Activated naive CD4-positive, alpha-beta T cell treated with anti-CD3 and anti-CD28 coated beads, Interleukin-2, amount 50 U/mL, for 72 hours (primary cell): ENCODE measurements at regions not wholly inside any gene's neighbourhood (a gene's known extent, or its start where the extent isn't known, plus 50 kb on each side); places are given as distances from the start of the nearest gene placed in this dataset.

Experiments used
- ATAC-seq, 2 donors: fragments of 150-1000 bp; cut with Tn5 transposase; 2 replicates each; pipeline ENCODE4 v1.10.0; 2021; ENCODE audit warnings: mild to moderate bottlenecking in 2 of 2, moderate library complexity in 2 of 2
- DNase-seq, 2 donors: peaks; one replicate each; pipeline ENCODE4 v3.0.0; 2021 to 2022; ENCODE audit warnings: low spot score in 2 of 2
- H3K27ac Mint-ChIP-seq, 2 donors: one replicate each; pipeline ENCODE4 v1.8.0; 2022; ENCODE audit warnings: mild to moderate bottlenecking in 2 of 2, mixed read lengths in 2 of 2
- H3K36me3 Mint-ChIP-seq, 2 donors: one replicate each; pipeline ENCODE4 v1.8.0; 2022; ENCODE audit warnings: mixed read lengths in 2 of 2
- H3K9me3 Mint-ChIP-seq, 2 donors: one replicate each; pipeline ENCODE4 v1.8.0; 2022; ENCODE audit warnings: mixed read lengths in 2 of 2

DNA sequence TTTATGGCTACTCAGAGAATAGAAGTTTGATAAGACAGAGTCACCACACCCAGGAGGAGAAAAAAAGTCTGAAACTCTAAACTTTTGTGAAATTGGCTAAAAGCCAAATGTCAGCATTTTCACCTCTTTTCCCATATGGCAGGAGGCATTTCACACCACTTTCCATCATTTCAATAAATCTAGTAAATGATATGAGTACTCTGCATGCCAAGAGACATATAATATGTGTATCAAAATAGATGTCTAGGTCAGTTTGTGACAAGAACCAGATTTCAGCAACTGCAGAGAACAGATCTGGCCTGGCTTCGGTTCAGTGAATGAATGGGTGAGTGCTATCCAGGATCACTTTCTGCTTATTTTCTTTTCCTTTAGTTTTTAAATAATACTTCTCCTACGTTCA, 470.8 kb downstream of the ENC1 start:
- Mint-ChIP-seq H3K9me3 (no peaks in the 10 kb centered on the region), H3K36me3 (no peaks in the 10 kb centered on the region), H3K27ac (no peak overlapping the region)
- no peak for DNase-seq
- ATAC-seq, result no peak

DNA sequence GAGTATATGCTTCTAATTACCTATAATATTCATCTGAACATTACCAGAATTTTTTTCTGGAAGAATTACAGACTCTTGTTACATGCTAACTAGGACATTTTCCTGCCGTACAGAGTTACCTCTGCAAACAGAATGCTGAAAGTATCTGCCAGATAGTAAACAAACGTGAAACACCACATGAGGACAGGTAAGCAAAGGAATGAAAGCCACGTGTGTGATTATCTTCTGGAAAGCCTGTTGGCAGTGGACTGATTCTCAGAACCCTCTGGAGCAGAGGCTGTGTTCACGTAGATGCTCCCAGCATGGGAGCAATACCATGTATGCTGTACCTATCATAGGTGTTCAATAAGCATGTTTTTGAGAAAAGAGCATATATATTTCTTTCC, 472.6 kb downstream of the ENC1 start:
- ATAC-seq (no peak), DNase-seq (no peak)
- H3K9me3 Mint-ChIP-seq, result no peaks in the 10 kb centered on the region
- H3K27ac Mint-ChIP-seq, result no peak overlapping the region
- H3K36me3 Mint-ChIP-seq, result no peaks in the 10 kb centered on the region

DNA sequence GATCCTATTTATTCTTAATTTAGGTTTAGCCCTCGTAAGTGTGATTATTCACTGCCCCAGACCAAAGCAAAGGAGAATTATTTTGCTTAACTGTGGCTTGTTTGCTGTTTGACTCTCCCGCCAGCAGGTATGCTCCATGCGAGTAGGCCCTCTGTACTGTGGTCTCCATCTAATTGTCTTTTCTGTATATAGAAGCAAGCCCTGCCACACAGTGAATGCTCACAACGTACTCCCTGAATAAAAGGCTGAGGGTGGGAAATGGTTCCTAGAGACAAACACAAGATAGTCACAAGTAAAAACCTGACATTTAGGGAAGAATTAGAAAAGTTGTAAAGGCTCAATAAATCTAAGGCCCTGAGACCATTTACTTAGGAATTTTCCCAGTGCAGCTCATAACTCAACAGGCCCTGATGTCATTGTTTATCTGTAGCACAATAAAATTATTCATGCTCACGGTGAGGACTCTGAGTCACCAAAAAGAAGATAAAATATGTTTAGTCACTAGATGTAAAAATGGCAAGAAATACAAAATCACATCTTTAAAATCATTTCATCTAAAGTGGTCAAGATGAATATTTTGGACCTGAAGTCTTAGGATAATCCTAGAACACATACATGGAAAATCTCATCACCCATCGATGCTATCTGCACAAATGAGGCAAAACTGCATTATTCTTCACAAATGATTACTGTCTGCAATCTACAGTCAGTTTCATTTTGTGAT, 473.2 kb downstream of the ENC1 start:
- no peak overlapping the region for H3K27ac Mint-ChIP-seq
- no peak for DNase-seq
- no peaks in the 10 kb centered on the region for H3K36me3 Mint-ChIP-seq
- no peaks in the 10 kb centered on the region for H3K9me3 Mint-ChIP-seq
- ATAC-seq, result no peak

DNA sequence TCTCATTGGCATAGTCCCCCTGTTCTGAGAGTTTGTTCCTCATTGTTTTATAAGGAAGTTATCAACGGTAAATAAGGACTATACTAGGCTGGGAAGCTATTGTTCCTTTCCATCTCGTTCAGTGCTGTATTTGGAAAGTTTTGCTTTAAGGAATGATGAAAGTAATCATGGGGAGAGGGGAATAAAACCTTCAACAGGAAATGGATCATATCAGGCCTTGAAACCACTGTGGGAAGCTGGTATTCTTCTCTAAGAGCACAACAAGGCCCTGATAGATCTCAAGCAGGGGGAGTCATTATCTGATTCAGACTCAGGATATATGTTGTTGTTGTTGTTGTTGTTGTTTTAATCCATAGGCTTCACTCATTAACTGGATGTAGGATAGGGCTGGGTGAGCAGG, 474.5 kb downstream of the ENC1 start:
- ATAC-seq (no peak), DNase-seq (no peak)
- Mint-ChIP-seq H3K9me3 (no peaks in the 10 kb centered on the region), H3K27ac (no peak overlapping the region), H3K36me3 (no peaks in the 10 kb centered on the region)

DNA sequence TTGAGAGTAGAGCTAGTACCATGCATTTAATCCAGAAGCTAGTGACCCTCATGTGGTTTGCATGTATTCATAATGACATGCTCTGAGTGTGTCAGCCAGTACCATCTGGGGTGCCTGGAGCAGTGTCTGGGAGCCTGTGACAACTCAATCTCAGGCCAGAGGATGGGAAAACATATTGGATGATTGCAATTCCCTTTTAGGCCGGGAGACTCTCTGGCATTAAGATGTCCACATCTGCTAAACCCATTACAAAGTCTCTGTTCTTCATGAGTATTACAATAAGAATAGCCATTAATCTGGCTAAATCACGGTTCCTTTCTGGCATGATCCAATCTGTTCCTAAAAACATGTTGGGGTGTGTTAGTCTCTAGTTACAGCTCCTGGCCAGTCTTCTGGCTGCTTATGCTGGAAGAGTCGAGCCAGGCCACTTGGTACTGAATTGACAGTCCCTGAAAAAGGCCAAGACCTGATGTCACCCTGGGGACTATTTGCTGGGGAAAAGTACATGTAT, 475.7 kb downstream of the ENC1 start:
- no peak for DNase-seq
- Mint-ChIP-seq H3K36me3 (no peaks in the 10 kb centered on the region), H3K9me3 (no peaks in the 10 kb centered on the region), H3K27ac (no peak overlapping the region)
- ATAC-seq, result no peak

DNA sequence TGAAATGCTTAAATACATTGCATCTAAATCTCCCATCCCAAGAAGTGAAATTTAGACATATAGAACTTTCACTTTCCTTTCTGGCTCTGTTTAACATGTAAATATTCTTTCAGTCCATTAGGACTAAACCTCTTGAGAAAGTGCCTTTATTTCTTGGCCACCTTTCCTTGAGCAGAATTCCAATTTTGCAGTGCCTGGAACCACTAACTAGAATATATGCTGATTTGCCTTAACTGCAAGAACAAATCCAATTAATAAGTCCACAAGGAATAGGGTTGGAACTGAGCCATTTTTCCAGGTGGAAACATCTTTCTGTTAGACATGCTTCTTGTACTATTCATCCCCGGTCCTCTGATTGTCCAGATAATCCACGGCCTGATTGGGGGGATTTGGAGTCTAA, 478.0 kb downstream of the ENC1 start:
- ATAC-seq (no peak), DNase-seq (no peak)
- H3K9me3 Mint-ChIP-seq, result no peaks in the 10 kb centered on the region
- no peaks in the 10 kb centered on the region for H3K36me3 Mint-ChIP-seq
- no peak overlapping the region for H3K27ac Mint-ChIP-seq

DNA sequence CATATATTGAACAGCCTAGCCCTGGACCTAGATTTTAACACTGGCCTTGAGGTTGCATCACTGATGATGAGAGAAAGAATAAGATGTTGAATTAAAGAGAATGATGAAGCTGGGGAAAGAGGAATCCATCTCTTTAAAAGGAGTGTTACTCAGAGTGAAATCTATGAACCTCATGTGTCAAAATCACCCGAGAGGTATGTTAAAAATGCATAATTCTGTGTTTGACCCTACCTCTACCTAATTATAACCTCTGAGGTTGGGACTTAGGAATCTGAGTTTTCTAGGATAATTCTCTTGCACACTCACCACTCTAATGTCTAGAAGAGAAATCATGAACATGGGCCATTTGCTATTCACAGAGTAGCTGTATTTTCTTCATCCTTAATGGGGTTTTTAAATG, 479.4 kb downstream of the ENC1 start:
- Mint-ChIP-seq H3K36me3 (no peaks in the 10 kb centered on the region), H3K27ac (no peak overlapping the region), H3K9me3 (no peaks in the 10 kb centered on the region)
- no peak for ATAC-seq
- no peak for DNase-seq

DNA sequence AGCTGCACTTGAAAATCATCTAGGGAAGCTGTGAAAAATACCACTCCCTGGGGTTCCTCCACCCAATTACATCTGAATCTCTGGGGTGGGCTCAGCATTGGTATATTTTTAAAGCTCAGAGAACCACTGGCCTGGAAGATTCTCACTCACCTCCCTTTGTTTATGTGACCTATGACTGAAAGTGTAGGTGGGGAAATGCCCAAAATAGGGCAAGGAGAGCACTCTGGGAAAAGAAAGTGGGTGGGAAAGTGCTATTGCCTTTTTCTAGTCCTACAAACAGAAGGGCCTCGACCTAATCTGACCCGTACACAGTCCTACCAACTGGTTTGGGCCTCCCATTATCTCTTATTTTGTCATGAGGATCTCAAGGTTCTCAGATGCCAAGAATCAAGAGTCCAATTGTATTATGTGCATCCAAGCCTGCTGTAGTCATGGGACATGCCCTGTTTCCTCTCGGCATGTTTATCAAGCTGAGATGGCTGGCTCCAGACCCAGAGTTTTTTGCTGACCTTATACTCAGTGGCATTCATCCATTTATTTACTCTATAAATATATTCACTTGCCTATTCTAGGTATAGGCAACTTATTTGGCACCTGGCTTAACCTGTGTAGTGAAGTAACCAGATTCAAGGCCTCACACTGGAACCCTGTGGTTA, 483.7 kb downstream of the ENC1 start:
- no peak for DNase-seq
- ATAC-seq, result no peak
- Mint-ChIP-seq H3K27ac (no peak overlapping the region), H3K36me3 (no peaks in the 10 kb centered on the region), H3K9me3 (no peaks in the 10 kb centered on the region)

DNA sequence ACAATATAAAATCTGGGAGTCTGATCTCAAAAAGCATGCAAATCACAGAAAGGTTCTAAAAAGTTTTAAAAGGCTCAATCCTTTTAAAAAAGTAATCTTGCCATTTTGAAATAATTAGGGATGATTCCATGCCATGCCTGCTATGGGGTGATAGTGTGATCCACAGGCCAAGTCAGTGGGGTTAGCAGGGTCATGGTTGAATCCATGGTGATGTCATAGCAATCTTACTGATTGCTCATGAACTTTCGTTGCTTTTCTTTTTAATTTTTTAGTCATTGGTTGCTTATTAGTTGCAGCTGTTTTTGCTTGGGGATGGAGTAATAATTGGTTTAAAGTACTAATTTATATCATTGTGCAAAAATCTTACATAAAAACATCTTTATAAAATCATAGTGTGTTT, 485.0 kb downstream of the ENC1 start:
- Mint-ChIP-seq H3K9me3 (peaks cover 0 to under 1% of the 10 kb centered on the region in 2 donors), H3K36me3 (no peaks in the 10 kb centered on the region), H3K27ac (no peak overlapping the region)
- no peak for ATAC-seq
- no peak for DNase-seq

DNA sequence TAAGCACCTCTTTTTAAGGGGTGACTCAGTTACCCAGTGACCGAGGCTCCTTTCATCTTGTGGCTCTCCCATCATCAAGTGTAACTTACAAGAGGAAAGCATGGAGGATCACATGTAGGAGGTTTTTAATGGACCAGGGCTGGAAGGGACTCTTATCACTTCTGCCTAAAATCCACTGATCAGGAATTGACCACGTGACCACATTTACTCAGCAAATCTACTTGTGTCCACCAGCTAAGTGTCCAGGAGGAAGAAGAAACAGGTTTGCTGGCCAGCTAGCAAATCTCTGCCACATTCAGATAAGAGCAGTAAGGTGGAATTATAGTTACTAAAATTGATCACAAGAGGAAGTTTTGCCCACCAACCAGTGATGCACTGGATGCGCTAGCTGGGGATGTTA, 486.0 kb downstream of the ENC1 start:
- Mint-ChIP-seq H3K27ac (no peak overlapping the region), H3K9me3 (peaks cover 0 to 3% of the 10 kb centered on the region in 2 donors), H3K36me3 (no peaks in the 10 kb centered on the region)
- DNase-seq (no peak), ATAC-seq (no peak)

DNA sequence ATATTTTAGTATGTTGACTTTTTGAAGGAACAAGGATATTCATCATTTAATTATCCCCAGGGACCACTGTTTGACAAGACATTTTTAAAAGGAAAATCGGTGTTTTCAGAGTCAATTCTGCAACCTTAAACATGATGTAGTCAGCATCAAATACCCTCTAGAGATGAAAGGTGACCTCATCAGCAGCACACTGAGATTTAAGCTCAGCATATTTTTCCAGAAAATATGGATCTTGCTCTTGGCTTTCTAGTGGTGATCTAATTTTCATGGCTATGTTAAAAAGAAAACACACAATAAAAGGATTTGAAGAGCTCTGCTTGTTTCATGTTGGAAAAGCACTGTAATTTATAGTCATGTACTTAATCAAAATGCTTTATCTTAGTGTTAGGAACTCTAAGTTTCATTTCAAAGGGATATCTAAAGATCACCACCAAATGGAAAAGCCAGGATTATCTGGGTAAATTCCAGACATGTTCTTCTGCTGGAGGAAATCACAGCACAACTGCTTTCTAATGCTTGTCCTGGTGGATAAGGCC, 487.2 kb downstream of the ENC1 start:
- ATAC-seq, result no peak
- DNase-seq, result no peak
- Mint-ChIP-seq H3K9me3 (peaks cover 0 to 3% of the 10 kb centered on the region in 2 donors), H3K36me3 (no peaks in the 10 kb centered on the region), H3K27ac (no peak overlapping the region)

DNA sequence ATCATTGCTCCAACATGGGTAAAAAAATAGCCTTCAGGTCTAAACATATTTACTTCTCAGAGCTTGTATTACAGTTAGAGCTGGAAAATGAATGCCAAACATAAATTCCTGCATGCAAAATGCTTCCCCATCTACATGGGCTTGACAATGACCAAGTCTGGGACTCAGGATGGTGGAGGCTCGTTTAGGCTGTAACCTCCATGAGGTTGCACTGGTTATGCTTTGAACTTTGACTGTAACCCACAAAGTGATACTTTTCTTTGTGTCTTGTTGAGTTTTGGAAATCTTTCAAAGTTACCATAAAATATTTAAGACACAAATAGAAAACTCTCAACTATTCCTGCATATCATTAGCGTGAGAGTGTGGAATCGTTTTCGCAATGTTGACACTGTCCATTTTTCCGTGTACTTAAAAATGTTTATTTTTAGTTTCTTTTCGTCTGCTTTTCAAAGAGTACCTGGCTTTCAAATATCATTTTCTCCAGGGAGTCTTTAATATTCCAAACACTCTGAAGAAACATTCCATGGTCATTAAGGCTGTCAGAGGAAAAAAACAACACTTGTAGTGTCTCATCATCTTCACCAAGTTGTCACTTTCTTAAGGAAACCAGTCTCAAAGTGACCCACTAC, 487.8 kb downstream of the ENC1 start:
- Mint-ChIP-seq H3K27ac (no peak overlapping the region), H3K9me3 (peaks cover 0 to 3% of the 10 kb centered on the region in 2 donors), H3K36me3 (no peaks in the 10 kb centered on the region)
- DNase-seq, result no peak
- ATAC-seq, result no peak

DNA sequence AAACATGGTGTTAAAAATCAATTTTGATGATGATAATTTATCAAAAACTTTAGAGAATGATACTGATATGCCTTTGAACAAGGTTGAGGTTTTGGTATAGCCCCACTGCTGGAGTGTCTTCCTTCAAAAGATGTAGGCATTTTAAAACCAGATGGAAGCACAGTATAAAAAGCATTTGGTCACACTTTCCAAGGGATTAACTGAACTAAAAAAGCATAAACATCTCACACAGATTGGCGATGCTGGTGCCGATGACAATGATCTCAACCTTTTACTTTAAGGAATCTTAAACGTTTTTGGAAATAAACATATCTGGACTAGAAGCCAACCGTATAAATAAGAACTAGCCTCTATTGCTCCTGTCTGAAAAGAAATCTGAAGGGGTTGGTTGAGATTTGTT, 488.4 kb downstream of the ENC1 start:
- no peak for ATAC-seq
- Mint-ChIP-seq H3K36me3 (no peaks in the 10 kb centered on the region), H3K9me3 (peaks cover 0 to 3% of the 10 kb centered on the region in 2 donors)

DNA sequence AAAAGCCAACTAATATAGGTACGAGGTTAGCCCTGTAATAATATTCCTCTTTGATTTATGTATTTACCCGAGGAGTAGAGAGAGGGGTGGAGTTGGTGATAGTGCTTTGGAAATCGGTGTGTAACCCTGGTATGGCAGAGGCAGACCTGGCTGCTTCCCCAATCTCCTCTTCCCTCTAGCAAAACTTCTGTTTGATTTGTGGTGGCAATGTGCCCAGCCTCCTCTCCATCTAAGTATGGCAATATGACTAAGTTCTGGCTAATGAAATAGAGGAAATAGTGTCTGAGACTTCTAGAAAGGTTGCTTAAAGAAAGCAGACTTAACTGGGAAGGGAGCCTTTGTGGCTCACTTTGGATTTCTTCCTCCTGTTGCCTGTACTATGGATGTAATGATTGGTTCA, 491.1 kb downstream of the ENC1 start:
- H3K36me3 Mint-ChIP-seq, result no peaks in the 10 kb centered on the region
- no peak overlapping the region for H3K27ac Mint-ChIP-seq
- DNase-seq (no peak), ATAC-seq (no peak)
- H3K9me3 Mint-ChIP-seq, result peaks cover 0 to 3% of the 10 kb centered on the region in 2 donors

More for the DNA sequence above, 488.4 kb downstream of the ENC1 start:
- DNase-seq, result no peak
- no peak overlapping the region for H3K27ac Mint-ChIP-seq

DNA sequence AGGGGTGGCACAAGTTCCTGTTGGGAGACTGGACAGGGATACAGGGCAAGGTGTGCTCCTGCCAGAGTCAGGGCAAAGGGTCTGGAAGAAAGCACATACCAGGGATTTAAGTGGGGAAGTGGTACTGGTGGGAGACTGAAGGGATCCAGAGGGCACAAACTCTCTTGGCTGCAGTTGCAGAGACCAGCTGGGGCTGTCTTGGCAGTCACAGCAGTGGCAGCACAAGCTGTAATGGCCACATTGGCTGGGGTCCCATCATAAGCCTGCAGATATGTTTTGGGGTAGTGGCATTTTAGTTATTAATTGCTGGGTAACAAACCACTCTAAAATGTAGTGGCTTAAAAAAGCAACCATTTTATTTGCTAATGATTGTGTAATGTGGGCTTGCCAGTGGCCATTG, 492.2 kb downstream of the ENC1 start:
- DNase-seq, result no peak
- Mint-ChIP-seq H3K27ac (no peak overlapping the region), H3K36me3 (no peaks in the 10 kb centered on the region), H3K9me3 (peaks cover 0 to 3% of the 10 kb centered on the region in 2 donors)
- no peak for ATAC-seq

DNA sequence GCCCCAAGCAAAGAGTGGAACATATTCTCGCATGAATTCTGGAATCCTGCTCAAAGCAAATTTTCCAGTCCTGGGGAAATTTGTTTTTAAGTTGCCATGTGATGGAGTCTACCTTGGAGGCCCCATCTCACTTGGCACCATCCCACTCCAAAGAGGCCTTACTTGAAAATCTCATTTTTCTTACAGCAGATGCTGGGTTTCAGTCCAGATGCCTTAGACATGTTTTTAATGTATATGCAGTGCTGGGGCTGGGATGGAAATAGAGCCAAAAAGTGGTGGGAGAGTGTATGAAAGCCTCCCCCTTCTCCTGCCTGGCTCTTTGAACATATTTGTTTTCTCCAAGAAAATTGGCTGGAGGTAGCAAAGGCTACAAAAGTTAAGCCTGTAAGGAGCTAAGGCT, 493.7 kb downstream of the ENC1 start:
- peaks cover 0 to 3% of the 10 kb centered on the region in 2 donors for H3K9me3 Mint-ChIP-seq
- H3K27ac Mint-ChIP-seq, result no peak overlapping the region
- DNase-seq (no peak), ATAC-seq (no peak)
- H3K36me3 Mint-ChIP-seq, result no peaks in the 10 kb centered on the region

DNA sequence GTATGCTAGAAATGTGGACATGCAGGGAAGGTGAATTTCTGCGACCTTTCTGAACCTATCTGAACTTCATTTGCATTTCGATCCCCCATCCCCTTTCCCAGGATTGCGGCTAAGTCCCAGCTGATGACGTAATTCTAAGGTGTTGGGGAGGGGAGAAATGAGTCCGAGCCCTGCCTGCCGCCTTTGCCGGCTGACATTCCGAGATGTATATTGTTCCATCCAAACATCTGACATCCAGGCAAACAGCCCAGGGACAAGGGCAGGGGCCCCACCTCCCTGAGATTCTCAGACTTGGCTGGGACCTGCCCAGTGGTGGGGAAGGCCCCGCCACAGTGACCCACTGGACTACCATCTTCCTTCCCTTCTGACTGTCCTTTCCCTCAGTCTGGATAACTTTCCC, 494.6 kb downstream of the ENC1 start:
- DNase-seq (no peak), ATAC-seq (no peak)
- no peak overlapping the region for H3K27ac Mint-ChIP-seq
- no peaks in the 10 kb centered on the region for H3K36me3 Mint-ChIP-seq
- H3K9me3 Mint-ChIP-seq, result peaks cover 0 to 3% of the 10 kb centered on the region in 2 donors
